Stomach (tissue), 4 donors: ENCODE measurements at regions not wholly inside any gene's neighbourhood (a gene's known extent, or its start where the extent isn't known, plus 50 kb on each side); places are given as distances from the start of the nearest gene placed in this dataset.

Experiments used
- CTCF ChIP-seq, 7 experiments: fragments of 450-650 bp in 4 of 7; fragments of 200-600 bp in 3 of 7; sonication (generic) in 3 of 7; IDR thresholded peaks; one replicate each; pipeline ENCODE4 v1.5.1; 2016 to 2019; ENCODE audit warnings: antibody characterized with exemption in 7 of 7, control low read depth in 2 of 7, mild to moderate bottlenecking in 1 of 7
- POLR2A ChIP-seq, 4 donors: fragments of 450-650 bp; IDR thresholded peaks; one replicate each; pipeline ENCODE4 v1.6.1; 2016; ENCODE audit warnings: antibody characterized with exemption in 4 of 4, control low read depth in 2 of 4, mild to moderate bottlenecking in 1 of 4, moderate library complexity in 1 of 4
- POLR2AphosphoS5 ChIP-seq, 3 donors: sonication (generic); formaldehyde crosslinking; IDR thresholded peaks; one replicate each; pipeline ENCODE4 v1.6.1; 2016; ENCODE audit warnings: antibody characterized with exemption in 3 of 3

- TF ChIP-seq CTCF (IDR thresholded peaks at IDR 0.05) (no peak), POLR2A (IDR thresholded peaks at IDR 0.05) (no peak), POLR2AphosphoS5 (IDR thresholded peaks at IDR 0.05) (no peak)
Observed at GRCh38 chr16:87108278-87108677, 208.9 kb downstream of the C16orf95 start.
